Duodenal mucosa (tissue), 2 donors: ENCODE measurements at regions not wholly inside any gene's neighbourhood (a gene's known extent, or its start where the extent isn't known, plus 50 kb on each side); places are given as distances from the start of the nearest gene placed in this dataset.

Source experiments
- H3K27ac ChIP-seq: one replicate; pipeline ENCODE4 v1.7.0; 2013; ENCODE audit warnings: low read depth, low read length
- H3K27me3 ChIP-seq, 2 donors: one replicate each; pipeline ENCODE4 v1.7.0; 2013; ENCODE audit warnings: low read length in 2 of 2, control low read depth in 1 of 2; ENCODE audit not compliant: insufficient read depth in 2 of 2, control insufficient read depth in 1 of 2
- H3K36me3 ChIP-seq, 2 donors: one replicate each; pipeline ENCODE4 v1.7.0; 2013; ENCODE audit warnings: low read length in 2 of 2, control low read depth in 1 of 2; ENCODE audit not compliant: insufficient read depth in 2 of 2, control insufficient read depth in 1 of 2
- H3K4me1 ChIP-seq, 2 donors: one replicate each; pipeline ENCODE4 v1.7.0; 2013; ENCODE audit warnings: low read length in 2 of 2, control low read depth in 1 of 2; ENCODE audit not compliant: insufficient read depth in 2 of 2, control insufficient read depth in 1 of 2
- H3K4me3 ChIP-seq, 2 donors: one replicate each; pipeline ENCODE4 v1.7.0; 2013; ENCODE audit warnings: low read length in 2 of 2, low read depth in 1 of 2
- H3K9ac ChIP-seq, 2 donors: one replicate each; pipeline ENCODE4 v1.7.0; 2013; ENCODE audit warnings: low read length in 2 of 2, low read depth in 1 of 2
- H3K9me3 ChIP-seq, 2 donors: one replicate each; pipeline ENCODE4 v1.7.0; 2013; ENCODE audit warnings: low read length in 2 of 2, control low read depth in 1 of 2; ENCODE audit not compliant: control insufficient read depth in 1 of 2

DNA sequence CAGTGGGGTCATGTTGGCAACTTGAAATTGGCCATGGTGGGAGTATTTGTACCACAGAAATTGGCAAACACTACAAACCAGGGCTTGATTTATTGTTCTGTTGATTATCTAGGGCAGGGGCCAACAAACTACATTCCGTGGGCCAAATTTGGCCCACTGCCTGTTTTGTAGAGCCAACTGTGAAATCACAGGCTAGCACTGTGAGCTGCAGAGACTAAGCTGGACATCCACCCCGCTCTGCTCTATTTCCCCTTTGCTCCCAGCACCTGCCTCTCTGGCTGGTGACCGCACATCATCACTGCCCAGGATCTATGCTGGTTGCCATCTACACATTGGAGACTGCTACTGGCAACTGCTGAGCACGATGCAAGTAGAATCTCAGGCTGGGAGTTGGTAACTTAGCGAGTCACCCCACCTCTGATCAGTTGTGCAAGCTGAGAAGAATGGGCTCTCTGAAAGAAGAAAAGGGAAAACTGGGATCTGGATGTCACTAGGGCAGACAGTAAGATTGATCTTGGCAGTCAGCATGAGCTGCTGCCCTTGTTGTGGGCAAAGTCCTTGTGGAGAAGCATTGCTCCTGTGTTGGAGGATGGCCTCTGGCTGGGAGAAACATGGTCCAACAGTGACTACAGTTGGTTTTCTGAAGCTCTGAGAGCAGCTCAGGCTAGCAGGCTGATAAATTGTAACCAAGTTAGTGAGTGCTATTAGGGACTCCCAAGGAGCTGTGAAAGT is 144.7 kb upstream of the RAD23B start:
- no peaks in the 10 kb centered on the region for H3K36me3 ChIP-seq
- no peaks in the 10 kb centered on the region for H3K4me1 ChIP-seq
- H3K9ac ChIP-seq = no peak overlapping the region
- no peak overlapping the region for H3K27ac ChIP-seq
- no peak overlapping the region for H3K4me3 ChIP-seq
- H3K9me3 ChIP-seq = no peaks in the 10 kb centered on the region
- H3K27me3 ChIP-seq = no peaks in the 10 kb centered on the region

DNA sequence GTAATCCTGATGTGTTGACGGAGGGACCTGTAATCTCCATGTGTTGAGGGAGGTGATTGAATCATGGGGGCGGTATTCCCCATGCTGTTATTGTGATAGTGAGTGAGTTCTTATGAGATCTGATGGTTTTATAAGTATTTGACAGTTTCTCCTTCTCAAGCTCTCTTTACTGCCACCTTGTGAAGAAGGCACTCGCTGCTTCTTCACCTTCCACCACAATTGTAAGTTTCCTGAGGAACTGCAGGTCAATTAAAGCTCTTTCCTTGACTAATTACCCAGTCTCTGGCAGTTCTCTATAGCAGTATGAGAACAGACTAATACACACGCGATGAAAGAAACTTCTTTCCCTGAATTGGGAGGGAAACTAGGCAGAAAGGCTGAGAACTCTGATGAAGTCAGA is 141.1 kb upstream of the RAD23B start:
- no peak overlapping the region for H3K4me3 ChIP-seq
- no peaks in the 10 kb centered on the region for H3K9me3 ChIP-seq
- H3K27ac ChIP-seq = no peak overlapping the region
- H3K36me3 ChIP-seq = no peaks in the 10 kb centered on the region
- no peaks in the 10 kb centered on the region for H3K27me3 ChIP-seq
- H3K4me1 ChIP-seq = no peaks in the 10 kb centered on the region
- H3K9ac ChIP-seq = no peak overlapping the region

- Histone ChIP-seq H3K4me3 (no peak overlapping the region), H3K4me1 (no peaks in the 10 kb centered on the region), H3K9me3 (no peaks in the 10 kb centered on the region), H3K27ac (no peak overlapping the region), H3K27me3 (no peaks in the 10 kb centered on the region), H3K36me3 (no peaks in the 10 kb centered on the region), H3K9ac (no peak overlapping the region)
Observed at GRCh38 chr9:107142430-107142829, 140.6 kb upstream of the RAD23B start.

DNA sequence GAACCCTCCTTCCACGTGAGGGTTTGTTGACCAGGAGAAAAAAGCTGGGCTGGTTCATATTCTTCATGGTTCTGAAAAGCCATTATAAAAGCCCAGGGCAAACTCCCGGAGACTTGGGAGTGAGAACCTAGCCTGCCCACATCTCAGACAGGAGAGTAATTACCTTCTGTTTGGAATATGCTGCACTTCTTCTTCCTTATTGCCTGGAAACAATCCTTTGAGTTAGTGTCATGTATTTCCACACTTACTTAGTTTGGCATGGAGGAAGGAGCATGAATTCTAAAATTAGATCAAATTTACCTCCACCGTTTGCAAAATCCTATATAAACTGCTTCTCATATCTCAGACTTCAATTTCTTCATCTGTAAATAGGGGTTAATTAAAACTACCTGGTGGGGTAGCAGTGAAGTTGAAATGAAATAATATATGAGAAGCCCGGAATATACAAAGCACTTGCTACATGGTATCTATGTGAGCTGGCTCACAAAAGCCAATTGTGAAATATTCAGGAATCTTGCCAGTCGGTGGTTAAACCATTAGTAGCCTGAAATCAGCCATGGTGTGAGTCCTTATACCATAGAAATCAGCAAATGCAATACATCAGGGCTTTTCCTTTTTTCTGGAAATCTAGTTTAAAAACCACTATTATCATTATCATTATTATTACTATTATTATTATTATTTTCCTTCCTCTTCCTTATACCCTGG is 140.0 kb upstream of the RAD23B start:
- Histone ChIP-seq H3K27me3 (no peaks in the 10 kb centered on the region), H3K4me3 (no peak overlapping the region), H3K9me3 (no peaks in the 10 kb centered on the region), H3K27ac (no peak overlapping the region), H3K9ac (no peak overlapping the region), H3K4me1 (no peaks in the 10 kb centered on the region), H3K36me3 (no peaks in the 10 kb centered on the region)

DNA sequence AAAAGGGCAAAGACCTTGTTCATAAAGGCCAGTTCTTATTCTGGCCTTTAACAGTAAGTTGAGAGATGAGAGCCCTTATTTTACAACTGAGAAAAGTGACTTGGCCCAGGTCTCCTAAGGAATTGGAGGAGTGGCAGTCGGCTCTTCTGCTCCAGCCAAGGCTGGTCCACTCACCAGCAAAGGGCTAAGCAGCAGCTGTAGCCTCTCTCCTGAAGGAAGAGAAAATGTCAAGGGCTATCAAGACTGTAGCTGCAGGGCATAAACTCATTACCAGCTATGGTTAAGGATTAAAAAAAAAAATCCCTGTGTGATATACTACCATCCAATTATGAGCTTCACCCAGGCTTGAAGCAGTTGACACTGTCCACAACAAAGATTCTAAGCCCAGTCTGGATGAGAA is 138.6 kb upstream of the RAD23B start:
- no peak overlapping the region for H3K27ac ChIP-seq
- H3K27me3 ChIP-seq = no peaks in the 10 kb centered on the region
- H3K4me3 ChIP-seq = no peak overlapping the region
- H3K9me3 ChIP-seq = no peaks in the 10 kb centered on the region
- H3K4me1 ChIP-seq = no peaks in the 10 kb centered on the region
- no peak overlapping the region for H3K9ac ChIP-seq
- no peaks in the 10 kb centered on the region for H3K36me3 ChIP-seq

DNA sequence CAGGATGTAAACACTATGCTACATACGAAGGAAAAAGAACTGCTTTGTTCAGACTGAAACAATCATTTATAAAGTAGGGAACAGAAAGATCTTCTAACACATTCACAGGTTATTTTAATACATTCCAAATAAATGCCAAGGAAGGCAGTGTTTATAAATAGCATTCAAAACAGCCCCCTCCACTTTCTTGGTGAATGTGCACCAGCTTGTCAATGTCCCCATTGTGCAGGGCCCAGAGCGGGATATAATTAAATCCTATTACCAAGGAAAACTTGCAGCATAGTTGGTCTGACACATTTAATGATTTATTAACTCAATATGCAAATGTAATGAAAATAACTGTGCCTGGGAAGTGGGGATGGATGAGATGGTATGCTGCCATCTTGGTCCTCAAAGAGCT is 135.9 kb upstream of the RAD23B start:
- Histone ChIP-seq H3K27ac (no peak overlapping the region), H3K9ac (no peak overlapping the region), H3K4me3 (no peak overlapping the region), H3K36me3 (no peaks in the 10 kb centered on the region), H3K27me3 (no peaks in the 10 kb centered on the region), H3K9me3 (no peaks in the 10 kb centered on the region), H3K4me1 (no peaks in the 10 kb centered on the region)

DNA sequence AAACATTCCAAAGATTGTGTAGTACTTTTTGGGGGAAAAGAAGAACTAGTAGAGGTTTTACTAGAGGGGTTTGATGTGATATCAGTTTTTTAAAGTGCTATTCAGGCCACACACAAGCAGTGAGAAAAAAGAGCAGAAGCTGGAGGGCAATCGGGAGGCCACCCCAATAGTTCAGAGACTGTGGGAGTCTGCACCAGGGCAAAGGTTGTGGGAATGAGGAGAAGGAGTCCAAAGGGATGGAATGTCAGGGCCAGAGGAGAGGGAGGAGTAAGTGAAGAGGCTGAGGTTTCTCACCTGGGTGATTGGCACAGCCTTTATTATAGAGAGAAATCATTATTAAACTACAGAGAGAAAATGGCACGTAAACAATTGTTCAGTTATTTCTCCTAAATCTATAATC is 134.9 kb upstream of the RAD23B start:
- H3K27me3 ChIP-seq = peaks cover 0 to 3% of the 10 kb centered on the region in 2 donors
- H3K36me3 ChIP-seq = no peaks in the 10 kb centered on the region
- H3K4me3 ChIP-seq = no peak overlapping the region
- no peaks in the 10 kb centered on the region for H3K4me1 ChIP-seq
- no peak overlapping the region for H3K9ac ChIP-seq
- no peak overlapping the region for H3K27ac ChIP-seq
- H3K9me3 ChIP-seq = no peaks in the 10 kb centered on the region

DNA sequence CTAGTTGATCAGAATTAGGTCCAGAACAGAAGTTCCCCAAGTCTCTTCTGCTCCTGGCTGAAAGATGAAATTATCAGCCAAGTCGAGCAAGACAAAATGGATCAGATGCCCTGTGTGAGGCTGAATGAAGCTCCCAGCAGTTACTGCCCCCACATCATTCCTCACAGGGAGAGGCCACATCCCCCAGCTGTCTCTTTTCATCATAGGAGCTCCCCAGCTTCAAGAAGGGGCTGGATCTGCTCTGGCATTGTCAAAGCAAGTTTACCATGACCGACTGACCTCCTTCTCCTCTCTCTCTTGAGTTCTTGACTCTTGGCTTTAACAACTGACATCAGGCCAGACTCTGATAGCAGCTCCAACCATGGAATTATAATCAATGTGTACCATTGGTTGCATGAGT is 133.3 kb upstream of the RAD23B start:
- Histone ChIP-seq H3K36me3 (no peaks in the 10 kb centered on the region), H3K4me3 (no peak overlapping the region), H3K27ac (no peak overlapping the region), H3K27me3 (peaks cover 0 to 6% of the 10 kb centered on the region in 2 donors), H3K9me3 (no peaks in the 10 kb centered on the region), H3K9ac (no peak overlapping the region), H3K4me1 (no peaks in the 10 kb centered on the region)

GRCh38 chr9:107153336-107153735 is 129.7 kb upstream of the RAD23B start:
- H3K27me3 ChIP-seq = peaks cover 0 to 6% of the 10 kb centered on the region in 2 donors
- H3K4me3 ChIP-seq = no peak overlapping the region
- H3K4me1 ChIP-seq = no peaks in the 10 kb centered on the region
- no peaks in the 10 kb centered on the region for H3K9me3 ChIP-seq
- H3K27ac ChIP-seq = no peak overlapping the region
- no peak overlapping the region for H3K9ac ChIP-seq
- H3K36me3 ChIP-seq = no peaks in the 10 kb centered on the region

- Histone ChIP-seq H3K27ac (no peak overlapping the region), H3K36me3 (no peaks in the 10 kb centered on the region), H3K4me1 (no peaks in the 10 kb centered on the region), H3K27me3 (peaks cover 0 to 6% of the 10 kb centered on the region in 2 donors), H3K4me3 (no peak overlapping the region), H3K9ac (no peak overlapping the region), H3K9me3 (no peaks in the 10 kb centered on the region)
Observed at GRCh38 chr9:107154291-107154690, 128.8 kb upstream of the RAD23B start.
